ENCODE measurements at regions not wholly inside any gene's neighbourhood (a gene's known extent, or its start where the extent isn't known, plus 50 kb on each side); places are given as distances from the start of the nearest gene placed in this dataset.

- DNase-seq (ENCODE audit: low spot score), result peak; percentile 53
Measured at GRCh38 chr6:170102582-170103481, 188.0 kb downstream of the DLL1 start.

GRCh38 chr6:170102038-170102437 lies 188.8 kb downstream of the DLL1 start:
- Histone ChIP-seq H3K27ac (no peak overlapping the region), H3K9me3 (no peaks in the 10 kb centered on the region), H3K27me3 (no peaks in the 10 kb centered on the region), H3K36me3 (no peaks in the 10 kb centered on the region), H3K4me1 (peaks cover 0 to 1% of the 10 kb centered on the region in 2 donors), H3K4me3 (no peak overlapping the region)
- DNase-seq (ENCODE audit: low spot score), result peak; percentile 32
- TF ChIP-seq CTCF (IDR thresholded peaks at IDR 0.05), result no peak

More at GRCh38 chr6:170102582-170103481, 188.0 kb downstream of the DLL1 start:
- H3K4me3 ChIP-seq, result no peak overlapping the region
- H3K36me3 ChIP-seq, result no peaks in the 10 kb centered on the region
- no peaks in the 10 kb centered on the region for H3K27me3 ChIP-seq
- H3K4me1 ChIP-seq, result no peaks in the 10 kb centered on the region
- no peak for TF ChIP-seq CTCF (IDR thresholded peaks at IDR 0.05)
- no peaks in the 10 kb centered on the region for H3K9me3 ChIP-seq
- no peak overlapping the region for H3K27ac ChIP-seq

GRCh38 chr6:170101281-170102035 lies 189.4 kb downstream of the DLL1 start:
- Histone ChIP-seq H3K27me3 (no peaks in the 10 kb centered on the region), H3K4me3 (no peak overlapping the region), H3K9me3 (no peaks in the 10 kb centered on the region), H3K4me1 (peaks cover 0 to 7% of the 10 kb centered on the region in 2 donors), H3K27ac (no peak overlapping the region), H3K36me3 (no peaks in the 10 kb centered on the region)
- TF ChIP-seq CTCF (IDR thresholded peaks at IDR 0.05), result no peak
- DNase-seq (ENCODE audit: low spot score), result peak; percentile 52

- Histone ChIP-seq H3K27me3 (no peaks in the 10 kb centered on the region), H3K27ac (no peak overlapping the region), H3K4me1 (peaks cover 0 to 12% of the 10 kb centered on the region in 2 donors), H3K4me3 (no peak overlapping the region), H3K36me3 (no peaks in the 10 kb centered on the region), H3K9me3 (no peaks in the 10 kb centered on the region)
- peak; percentile 9 for DNase-seq (ENCODE audit: low spot score)
- no peak for TF ChIP-seq CTCF (IDR thresholded peaks at IDR 0.05)
Measured at GRCh38 chr6:170100046-170100445, 190.8 kb downstream of the DLL1 start.

- TF ChIP-seq CTCF (IDR thresholded peaks at IDR 0.05), result no peak
- Histone ChIP-seq H3K4me3 (no peak overlapping the region), H3K27me3 (no peaks in the 10 kb centered on the region), H3K4me1 (peaks cover 0 to 12% of the 10 kb centered on the region in 2 donors), H3K9me3 (no peaks in the 10 kb centered on the region), H3K27ac (no peak overlapping the region), H3K36me3 (no peaks in the 10 kb centered on the region)
- DNase-seq (ENCODE audit: low spot score), result peak; percentile 32
Measured at GRCh38 chr6:170099387-170099786, 191.5 kb downstream of the DLL1 start.
